Cardiac muscle cell (in vitro differentiated cells and primary cell): ENCODE measurements at regions not wholly inside any gene's neighbourhood (a gene's known extent, or its start where the extent isn't known, plus 50 kb on each side); places are given as distances from the start of the nearest gene placed in this dataset.

Experiments used
- DNase-seq, 2 donors: peaks; one replicate each; pipeline versions ENCODE4 v3.0.0 to v3.0.0-alpha.2; 2010 to 2017; ENCODE audit warnings: low read depth in 1 of 2, low spot score in 1 of 2
- H3K27ac ChIP-seq: fragments of 200-600 bp; sonication (generic); 2 replicates; pipeline ENCODE4 v1.5.1; 2016
- H3K27me3 ChIP-seq: fragments of 200-600 bp; sonication (generic); 2 replicates; pipeline ENCODE4 v1.6.0; 2016; ENCODE audit warnings: control low read depth
- H3K36me3 ChIP-seq: fragments of 200-600 bp; sonication (generic); 2 replicates; pipeline ENCODE4 v1.5.1; 2016; ENCODE audit warnings: control low read depth
- H3K4me1 ChIP-seq: fragments of 200-600 bp; sonication (generic); 2 replicates; pipeline ENCODE4 v1.8.1; 2017; ENCODE audit warnings: low read depth, mild to moderate bottlenecking, mixed run types
- H3K4me3 ChIP-seq: fragments of 200-600 bp; sonication (generic); 2 replicates; pipeline ENCODE4 v1.5.1; 2016; ENCODE audit warnings: mild to moderate bottlenecking
- H3K9me3 ChIP-seq: fragments of 200-600 bp; sonication (generic); 2 replicates; pipeline ENCODE4 v1.5.1; 2017; ENCODE audit warnings: low read depth, mild to moderate bottlenecking, control low read depth
- CTCF ChIP-seq: IDR thresholded peaks from 2 replicates; pipeline ENCODE4 v1.5.1; 2012; ENCODE audit warnings: low read depth, mild to moderate bottlenecking, low read length

DNA sequence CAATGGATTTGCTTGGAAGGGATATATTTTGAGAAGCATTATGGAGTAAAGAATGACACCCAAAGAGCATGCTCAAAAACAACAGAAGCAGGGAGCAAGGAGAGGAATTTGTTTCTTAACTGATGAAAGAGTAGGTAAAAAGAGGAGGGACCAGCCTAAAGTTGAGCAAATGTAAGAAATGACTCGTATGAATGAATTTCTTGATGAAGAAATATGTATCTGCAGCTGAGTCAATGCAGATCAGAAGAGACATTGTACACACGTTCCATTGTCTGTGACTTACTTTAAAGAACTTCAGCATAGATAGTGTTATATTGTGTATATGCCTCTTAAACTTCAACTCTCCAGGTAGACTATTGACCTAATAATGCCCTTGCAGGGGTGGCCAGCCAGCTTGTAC is 112.7 kb upstream of the NREP start:
- no peaks in the 10 kb centered on the region for H3K9me3 ChIP-seq
- no peak overlapping the region for H3K4me3 ChIP-seq
- peaks cover 16% of the 10 kb centered on the region for H3K4me1 ChIP-seq
- H3K36me3 ChIP-seq: no peaks in the 10 kb centered on the region
- no peak for DNase-seq
- H3K27ac ChIP-seq: no peak overlapping the region
- H3K27me3 ChIP-seq: no peaks in the 10 kb centered on the region
- TF ChIP-seq CTCF: no peak

DNA sequence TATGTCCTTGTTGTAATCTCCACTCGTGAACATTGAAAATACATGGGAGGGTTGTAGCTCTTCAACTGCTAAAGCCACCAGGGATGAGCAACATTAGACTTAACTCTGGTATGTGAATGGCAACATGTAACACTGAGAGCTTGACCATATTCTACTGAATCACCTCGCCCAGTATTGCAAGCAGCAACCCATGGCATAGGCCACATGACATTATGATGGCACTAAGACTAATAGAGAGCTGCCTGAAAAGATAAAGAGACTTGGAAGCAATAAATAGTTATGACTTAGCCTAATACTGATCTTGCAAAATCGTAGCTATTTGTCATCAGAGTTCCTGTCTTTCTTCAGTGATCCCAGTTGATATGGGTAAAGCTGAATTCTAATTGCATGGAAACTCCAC is 108.4 kb upstream of the NREP start:
- H3K36me3 ChIP-seq: no peaks in the 10 kb centered on the region
- DNase-seq: peak in 1 of 2 donors; percentile 14
- no peak overlapping the region for H3K27ac ChIP-seq
- peaks cover 16% of the 10 kb centered on the region for H3K4me1 ChIP-seq
- H3K4me3 ChIP-seq: no peak overlapping the region
- no peaks in the 10 kb centered on the region for H3K9me3 ChIP-seq
- H3K27me3 ChIP-seq: no peaks in the 10 kb centered on the region
- TF ChIP-seq CTCF: no peak

- H3K9me3 ChIP-seq: no peaks in the 10 kb centered on the region
- no peaks in the 10 kb centered on the region for H3K27me3 ChIP-seq
- no peak overlapping the region for H3K4me3 ChIP-seq
- H3K36me3 ChIP-seq: no peaks in the 10 kb centered on the region
- peaks cover 20% of the 10 kb centered on the region for H3K4me1 ChIP-seq
- no peak overlapping the region for H3K27ac ChIP-seq
- no peak for DNase-seq
- no peak for TF ChIP-seq CTCF
Observed at GRCh38 chr5:111863801-111864200, 106.8 kb upstream of the NREP start.

- Histone ChIP-seq H3K9me3 (no peaks in the 10 kb centered on the region), H3K36me3 (no peaks in the 10 kb centered on the region), H3K27me3 (no peaks in the 10 kb centered on the region), H3K4me3 (no peak overlapping the region), H3K4me1 (peaks cover 25% of the 10 kb centered on the region), H3K27ac (no peak overlapping the region)
- TF ChIP-seq CTCF: no peak
- DNase-seq: peak in 1 of 2 donors; percentile 97
Observed at GRCh38 chr5:111859533-111860270, 102.7 kb upstream of the NREP start.

DNA sequence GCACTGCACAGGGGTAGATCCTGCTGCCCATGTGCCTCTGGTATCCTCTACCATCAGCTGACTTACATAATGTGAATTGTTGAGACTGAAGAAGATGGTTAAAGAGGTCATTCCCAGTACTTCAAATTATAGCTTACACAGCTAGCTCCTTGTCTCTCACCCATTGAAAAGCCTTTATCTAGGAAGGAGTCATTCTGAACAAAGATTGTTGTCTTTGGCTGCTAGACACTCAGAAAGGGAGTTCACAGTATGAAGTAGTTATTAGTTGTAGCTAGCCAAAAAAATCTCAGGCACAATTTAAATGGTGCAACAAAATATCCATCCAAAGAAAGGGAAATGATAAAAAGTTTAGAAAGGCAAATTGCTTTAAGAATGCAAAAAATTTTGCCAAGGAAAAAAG is 102.0 kb upstream of the NREP start:
- Histone ChIP-seq H3K27me3 (no peaks in the 10 kb centered on the region), H3K9me3 (no peaks in the 10 kb centered on the region), H3K4me1 (peaks cover 32% of the 10 kb centered on the region), H3K27ac (no peak overlapping the region), H3K4me3 (no peak overlapping the region), H3K36me3 (no peaks in the 10 kb centered on the region)
- no peak for TF ChIP-seq CTCF
- DNase-seq: peak in 1 of 2 donors; percentile 72
